ENCODE measurements at regions not wholly inside any gene's neighbourhood (a gene's known extent, or its start where the extent isn't known, plus 50 kb on each side); places are given as distances from the start of the nearest gene placed in this dataset.

DNA sequence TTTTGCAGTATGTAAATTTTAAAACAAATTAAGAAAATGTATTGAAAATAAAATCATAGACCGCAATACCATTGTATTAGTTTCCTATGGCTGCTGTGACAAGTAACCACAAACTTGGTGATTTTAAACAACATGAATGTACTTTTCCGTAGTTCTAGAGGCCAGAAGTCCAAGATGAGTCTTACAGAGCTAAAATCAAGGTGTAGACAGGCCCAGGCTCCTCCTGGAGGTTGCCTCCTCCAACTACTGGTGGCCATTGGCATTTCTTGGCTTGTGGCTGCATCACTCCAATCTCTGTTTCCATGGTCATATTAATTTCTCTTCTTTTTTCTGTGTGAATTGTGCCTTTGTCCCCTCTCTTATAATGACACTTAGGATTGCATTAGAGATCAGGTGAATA lies 59.2 kb upstream of the ETAA1 start:
- Histone ChIP-seq H4K20me1 (ENCODE audit: control insufficient read depth, insufficient read depth, low read depth, low read length) (no peaks in the 10 kb centered on the region), H3K79me2 (ENCODE audit: control insufficient read depth, low read length) (no peaks in the 10 kb centered on the region), H3K4me3 (ENCODE audit: low read length) (no peak overlapping the region), H3K4me1 (ENCODE audit: control insufficient read depth, low read length) (no peaks in the 10 kb centered on the region), H3K27ac (ENCODE audit: low read depth, low read length) (no peak overlapping the region), H3K9me3 (ENCODE audit: control insufficient read depth, insufficient read depth, low read length) (no peaks in the 10 kb centered on the region), H3F3A (ENCODE audit: control insufficient read depth, insufficient read depth) (no peaks in the 10 kb centered on the region), H3K4me2 (ENCODE audit: low read length) (no peak overlapping the region), H3K27me3 (ENCODE audit: control insufficient read depth, low read length) (no peaks in the 10 kb centered on the region), H3K36me3 (ENCODE audit: control insufficient read depth, low read length) (no peaks in the 10 kb centered on the region), H3K9me2 (replicated peaks; ENCODE audit: control insufficient read depth, low read length) (no peaks in the 10 kb centered on the region)
- no peak for TF ChIP-seq EZH2phosphoT487 (IDR thresholded peaks at IDR 0.05; ENCODE audit: borderline replicate concordance, low read length)
- TF ChIP-seq, protein P1, sequence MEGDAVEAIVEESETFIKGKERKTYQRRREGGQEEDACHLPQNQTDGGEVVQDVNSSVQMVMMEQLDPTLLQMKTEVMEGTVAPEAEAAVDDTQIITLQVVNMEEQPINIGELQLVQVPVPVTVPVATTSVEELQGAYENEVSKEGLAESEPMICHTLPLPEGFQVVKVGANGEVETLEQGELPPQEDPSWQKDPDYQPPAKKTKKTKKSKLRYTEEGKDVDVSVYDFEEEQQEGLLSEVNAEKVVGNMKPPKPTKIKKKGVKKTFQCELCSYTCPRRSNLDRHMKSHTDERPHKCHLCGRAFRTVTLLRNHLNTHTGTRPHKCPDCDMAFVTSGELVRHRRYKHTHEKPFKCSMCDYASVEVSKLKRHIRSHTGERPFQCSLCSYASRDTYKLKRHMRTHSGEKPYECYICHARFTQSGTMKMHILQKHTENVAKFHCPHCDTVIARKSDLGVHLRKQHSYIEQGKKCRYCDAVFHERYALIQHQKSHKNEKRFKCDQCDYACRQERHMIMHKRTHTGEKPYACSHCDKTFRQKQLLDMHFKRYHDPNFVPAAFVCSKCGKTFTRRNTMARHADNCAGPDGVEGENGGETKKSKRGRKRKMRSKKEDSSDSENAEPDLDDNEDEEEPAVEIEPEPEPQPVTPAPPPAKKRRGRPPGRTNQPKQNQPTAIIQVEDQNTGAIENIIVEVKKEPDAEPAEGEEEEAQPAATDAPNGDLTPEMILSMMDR (IDR thresholded peaks at IDR 0.05; ENCODE audit: low read depth, low read length, poor library complexity, severe bottlenecking) = no peak

DNA sequence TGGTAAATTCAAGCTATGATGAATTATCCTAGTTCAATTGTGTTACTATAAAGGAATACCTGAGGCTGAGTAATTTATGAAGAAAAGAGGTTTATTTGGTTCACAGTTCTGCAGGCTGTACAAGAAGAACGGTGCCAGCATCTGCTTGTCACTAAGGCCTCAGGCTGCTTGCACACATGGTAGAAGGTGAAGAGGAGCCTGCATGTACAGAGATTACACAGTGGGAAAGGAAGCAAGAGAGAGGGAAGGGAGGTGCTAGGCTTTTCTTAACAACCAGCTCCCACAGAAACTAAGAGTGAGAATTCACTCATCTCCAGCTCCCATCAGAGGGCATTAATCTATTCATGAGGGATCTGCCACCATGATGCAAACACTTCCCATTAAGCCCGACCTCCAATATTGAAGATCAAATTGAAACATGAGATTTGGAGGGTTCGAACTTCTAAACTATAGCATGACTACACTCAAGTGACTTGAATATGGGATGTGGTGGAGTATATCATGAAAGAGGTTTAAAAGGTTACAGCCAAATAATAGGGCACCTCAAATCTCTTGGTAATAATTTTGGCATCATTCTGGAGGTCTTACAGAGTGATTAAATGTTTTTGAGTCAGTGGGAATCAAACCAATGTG lies 58.4 kb upstream of the ETAA1 start:
- Histone ChIP-seq H3K4me3 (ENCODE audit: low read length) (no peak overlapping the region), H3K36me3 (ENCODE audit: control insufficient read depth, low read length) (no peaks in the 10 kb centered on the region), H3K9me2 (replicated peaks; ENCODE audit: control insufficient read depth, low read length) (no peaks in the 10 kb centered on the region), H3K27me3 (ENCODE audit: control insufficient read depth, low read length) (no peaks in the 10 kb centered on the region), H4K20me1 (ENCODE audit: control insufficient read depth, insufficient read depth, low read depth, low read length) (no peaks in the 10 kb centered on the region), H3K4me2 (ENCODE audit: low read length) (no peak overlapping the region), H3K4me1 (ENCODE audit: control insufficient read depth, low read length) (no peaks in the 10 kb centered on the region), H3K79me2 (ENCODE audit: control insufficient read depth, low read length) (no peaks in the 10 kb centered on the region), H3F3A (ENCODE audit: control insufficient read depth, insufficient read depth) (no peaks in the 10 kb centered on the region), H3K9me3 (ENCODE audit: control insufficient read depth, insufficient read depth, low read length) (no peaks in the 10 kb centered on the region), H3K27ac (ENCODE audit: low read depth, low read length) (no peak overlapping the region)
- TF ChIP-seq, protein P1 (IDR thresholded peaks at IDR 0.05; ENCODE audit: low read depth, low read length, poor library complexity, severe bottlenecking) = no peak
- TF ChIP-seq EZH2phosphoT487 (IDR thresholded peaks at IDR 0.05; ENCODE audit: borderline replicate concordance, low read length) = no peak

DNA sequence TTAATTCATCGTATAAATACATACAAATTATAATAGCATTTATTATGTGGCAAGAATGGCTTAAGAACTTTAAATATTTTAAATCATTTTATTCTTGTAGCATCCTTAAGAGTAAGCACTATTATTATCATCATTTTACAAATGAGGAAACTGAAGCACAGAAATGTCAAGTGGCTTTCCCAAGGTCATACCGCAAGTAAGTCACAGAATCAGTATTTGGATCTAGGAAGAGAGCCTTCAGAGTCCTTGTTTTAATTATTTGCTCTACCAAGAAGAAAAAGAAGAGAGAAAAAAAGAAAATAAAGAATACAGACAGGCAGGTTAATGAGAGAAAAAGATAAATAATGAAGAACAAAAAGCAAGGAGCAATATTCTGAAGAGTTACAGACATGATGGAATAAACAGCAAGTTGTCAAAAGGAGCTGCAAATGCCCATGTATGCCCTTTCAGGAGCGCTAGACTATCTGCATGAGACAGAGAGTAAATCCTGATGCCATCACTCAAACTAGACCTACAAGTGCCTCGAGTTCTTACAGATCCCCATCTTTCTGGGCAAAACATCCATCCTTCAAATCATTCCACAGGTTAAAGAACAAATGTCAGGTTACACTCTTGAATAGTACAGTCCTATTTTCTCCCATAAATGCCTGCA lies 57.8 kb upstream of the ETAA1 start:
- H3K4me3 ChIP-seq (ENCODE audit: low read length) = no peak overlapping the region
- no peak overlapping the region for H3K27ac ChIP-seq (ENCODE audit: low read depth, low read length)
- H3F3A ChIP-seq (ENCODE audit: control insufficient read depth, insufficient read depth) = no peaks in the 10 kb centered on the region
- no peaks in the 10 kb centered on the region for H3K27me3 ChIP-seq (ENCODE audit: control insufficient read depth, low read length)
- H4K20me1 ChIP-seq (ENCODE audit: control insufficient read depth, insufficient read depth, low read depth, low read length) = no peaks in the 10 kb centered on the region
- no peaks in the 10 kb centered on the region for H3K9me2 ChIP-seq (replicated peaks; ENCODE audit: control insufficient read depth, low read length)
- H3K36me3 ChIP-seq (ENCODE audit: control insufficient read depth, low read length) = no peaks in the 10 kb centered on the region
- no peaks in the 10 kb centered on the region for H3K79me2 ChIP-seq (ENCODE audit: control insufficient read depth, low read length)
- H3K9me3 ChIP-seq (ENCODE audit: control insufficient read depth, insufficient read depth, low read length) = no peaks in the 10 kb centered on the region
- TF ChIP-seq, protein P1 (IDR thresholded peaks at IDR 0.05; ENCODE audit: low read depth, low read length, poor library complexity, severe bottlenecking) = no peak
- no peak for TF ChIP-seq EZH2phosphoT487 (IDR thresholded peaks at IDR 0.05; ENCODE audit: borderline replicate concordance, low read length)
- H3K4me1 ChIP-seq (ENCODE audit: control insufficient read depth, low read length) = no peaks in the 10 kb centered on the region
- H3K4me2 ChIP-seq (ENCODE audit: low read length) = no peak overlapping the region
